SK-N-SH treated with all-trans-retinoic acid at 6 μM for 48 hours (cell line): ENCODE measurements at regions not wholly inside any gene's neighbourhood (a gene's known extent, or its start where the extent isn't known, plus 50 kb on each side); places are given as distances from the start of the nearest gene placed in this dataset.

ENCODE experiments used
- ATAC-seq: fragments of 200-7000 bp; cut with Tn5 transposase; 3 replicates; pipeline ENCODE4 v1.9.1; 2020; ENCODE audit warnings: mild to moderate bottlenecking, moderate library complexity
- BACH2 ChIP-seq: fragments of 250-450 bp; sonication (Bioruptor Pico); IDR thresholded peaks from 2 replicates; pipeline ENCODE4 v1.9.0; 2021; ENCODE audit warnings: mild to moderate bottlenecking, borderline replicate concordance
- CREB5 ChIP-seq: fragments of 250-450 bp; sonication (Bioruptor Pico); IDR thresholded peaks from 2 replicates; pipeline ENCODE4 v1.5.1; 2020; ENCODE audit warnings: low read depth, mild to moderate bottlenecking, moderate library complexity
- CSDC2 ChIP-seq: fragments of 250-450 bp; sonication (Bioruptor Pico); IDR thresholded peaks from 2 replicates; pipeline ENCODE4 v1.5.0; 2020; ENCODE audit warnings: mild to moderate bottlenecking, moderate library complexity
- CSRNP3 ChIP-seq: fragments of 250-450 bp; sonication (Bioruptor Pico); IDR thresholded peaks from 2 replicates; pipeline ENCODE4 v1.5.1; 2021; ENCODE audit warnings: mild to moderate bottlenecking, moderate library complexity
- ISL1 ChIP-seq: fragments of 250-450 bp; sonication (Bioruptor Pico); IDR thresholded peaks from 2 replicates; pipeline ENCODE4 v2.1.2; 2022; ENCODE audit warnings: mild to moderate bottlenecking, moderate library complexity
- OSR1 ChIP-seq: fragments of 250-450 bp; sonication (Bioruptor Pico); IDR thresholded peaks from 2 replicates; pipeline ENCODE4 v1.8.0; 2022; ENCODE audit warnings: moderate library complexity, mild to moderate bottlenecking, inconsistent platforms
- PATZ1 ChIP-seq: fragments of 250-450 bp; sonication (Bioruptor Pico); IDR thresholded peaks from 2 replicates; pipeline ENCODE4 v1.8.0; 2020; ENCODE audit warnings: mild to moderate bottlenecking, moderate library complexity, borderline replicate concordance
- POU6F1 ChIP-seq: fragments of 250-450 bp; sonication (Bioruptor Pico); IDR thresholded peaks from 2 replicates; pipeline ENCODE4 v1.8.0; 2021; ENCODE audit warnings: low read depth, mild to moderate bottlenecking, moderate library complexity, borderline replicate concordance
- RARB ChIP-seq: fragments of 250-450 bp; sonication (Bioruptor Pico); IDR thresholded peaks from 2 replicates; pipeline ENCODE4 v1.8.0; 2021; ENCODE audit warnings: mild to moderate bottlenecking, moderate library complexity
- SNAI2 ChIP-seq: fragments of 250-450 bp; sonication (Bioruptor Pico); IDR thresholded peaks from 2 replicates; pipeline ENCODE4 v1.5.0; 2020; ENCODE audit warnings: mild to moderate bottlenecking, moderate library complexity
- TCF4 ChIP-seq: fragments of 250-450 bp; sonication (Bioruptor Pico); IDR thresholded peaks from 2 replicates; pipeline ENCODE4 v1.8.0; 2021; ENCODE audit warnings: mild to moderate bottlenecking, moderate library complexity, borderline replicate concordance
- TOX ChIP-seq: fragments of 250-450 bp; sonication (Bioruptor Pico); IDR thresholded peaks from 2 replicates; pipeline ENCODE4 v1.8.0; 2021; ENCODE audit warnings: mild to moderate bottlenecking, moderate library complexity, borderline replicate concordance
- ZNF70 ChIP-seq: fragments of 450-650 bp; formaldehyde crosslinking; IDR thresholded peaks from 2 replicates; pipeline ENCODE4 v1.5.0; 2020; ENCODE audit warnings: mild to moderate bottlenecking, moderate library complexity
- ZNF8 ChIP-seq: fragments of 450-650 bp; formaldehyde crosslinking; IDR thresholded peaks from 2 replicates; pipeline ENCODE4 v1.5.0; 2020; ENCODE audit warnings: mild to moderate bottlenecking, moderate library complexity

- TF ChIP-seq TOX (CRISPR knock-in tag) = no peak
- no peak for TF ChIP-seq BACH2 (CRISPR knock-in tag)
- TF ChIP-seq POU6F1 = no peak
- no peak for TF ChIP-seq CSRNP3 (CRISPR knock-in tag)
- no peak for TF ChIP-seq CSDC2 (CRISPR knock-in tag)
- no peak for TF ChIP-seq ZNF70
- no peak for TF ChIP-seq RARB (CRISPR knock-in tag)
- peak; percentile 68 for ATAC-seq
Measured at GRCh38 chr3:182618085-182618732, 175.1 kb upstream of the ATP11B start.

- peak; percentile 88 for ATAC-seq
- TF ChIP-seq ISL1 (CRISPR knock-in tag) = peak; percentile 75
- 0 out of 2 replicates have a peak, but pooled peaks have one; percentile 40 for TF ChIP-seq CREB5 (CRISPR knock-in tag)
- peak; percentile 16; the same call in 1 of the 2 replicates for TF ChIP-seq PATZ1 (CRISPR knock-in tag)
- TF ChIP-seq ZNF8 (CRISPR knock-in tag) = no peak
Measured at GRCh38 chr3:182618981-182619591, 174.2 kb upstream of the ATP11B start.

GRCh38 chr3:182620723-182621434 is 172.4 kb upstream of the ATP11B start:
- no peak for ATAC-seq
- TF ChIP-seq TOX (CRISPR knock-in tag) (no peak), BACH2 (CRISPR knock-in tag) (no peak), CREB5 (CRISPR knock-in tag) (no peak), TCF4 (CRISPR knock-in tag) (no peak), POU6F1 (no peak), SNAI2 (no peak), PATZ1 (CRISPR knock-in tag) (no peak), CSRNP3 (CRISPR knock-in tag) (no peak), ZNF8 (CRISPR knock-in tag) (no peak), OSR1 (no peak)
